Activated CD4-positive, alpha-beta T cell treated with anti-CD3 and anti-CD28 coated beads for 36 hours (primary cell): ENCODE measurements at regions not wholly inside any gene's neighbourhood (a gene's known extent, or its start where the extent isn't known, plus 50 kb on each side); places are given as distances from the start of the nearest gene placed in this dataset.

ENCODE experiments used
- ATAC-seq: fragments of 200-7000 bp; cut with Tn5 transposase; one replicate; pipeline ENCODE4 v1.10.0; 2021; ENCODE audit warnings: mild to moderate bottlenecking, moderate library complexity
- CTCF ChIA-PET: fragments of 350-600 bp; sonication (Branson Sonifier 250); formaldehyde crosslinking; loops from one replicate; lab custom pipeline; 2021; ENCODE audit warnings: antibody characterized with exemption; lab: Charles Lee
- POLR2A ChIA-PET: fragments of 350-600 bp; sonication (Branson Sonifier 250); formaldehyde crosslinking; loops from one replicate; lab custom pipeline; 2021; ENCODE audit warnings: antibody characterized with exemption, inconsistent platforms; lab: Charles Lee
- DNase-seq: peaks from one replicate; pipeline ENCODE4 v3.0.0-alpha.2; 2020
- H3K27ac Mint-ChIP-seq: one replicate; pipeline ENCODE4 v1.8.0; 2021; ENCODE audit warnings: mixed read lengths
- H3K27me3 Mint-ChIP-seq: one replicate; pipeline ENCODE4 v1.8.0; 2021; ENCODE audit warnings: mixed read lengths
- H3K36me3 Mint-ChIP-seq: one replicate; pipeline ENCODE4 v1.8.0; 2021; ENCODE audit warnings: low read depth, mixed read lengths
- H3K4me1 Mint-ChIP-seq: one replicate; pipeline ENCODE4 v1.8.0; 2021; ENCODE audit warnings: mixed read lengths
- H3K4me3 Mint-ChIP-seq: one replicate; pipeline ENCODE4 v1.8.0; 2021; ENCODE audit warnings: mild to moderate bottlenecking, moderate library complexity, mixed read lengths
- H3K9me3 Mint-ChIP-seq: one replicate; pipeline ENCODE4 v1.8.0; 2021; ENCODE audit warnings: low read depth, mixed read lengths
- intact Hi-C, 2 experiments: fragments of 100-400 bp; cut with DNase I in 1 of 2; cut with micrococcal nuclease in 1 of 2; formaldehyde crosslinking; loops; one replicate each; pipeline versions ENCODE4 v1.14.2 to v1.15.1; 2022 to 2024; cut with DNase I, micrococcal nuclease

- intact Hi-C loops = no loop called here
- H3K27me3 Mint-ChIP-seq = peaks cover 15% of the 10 kb centered on the region
- DNase-seq (no peak), ATAC-seq (no peak)
- H3K36me3 Mint-ChIP-seq = no peaks in the 10 kb centered on the region
- H3K9me3 Mint-ChIP-seq = no peaks in the 10 kb centered on the region
- POLR2A ChIA-PET = no interaction called here
- H3K27ac Mint-ChIP-seq = no peak overlapping the region
- H3K4me3 Mint-ChIP-seq = no peak overlapping the region
- CTCF ChIA-PET = no interaction called here
- no peaks in the 10 kb centered on the region for H3K4me1 Mint-ChIP-seq
These were observed 558.2 kb downstream of the CDH26 start for GRCh38 chr20:60516442-60516841.

DNA sequence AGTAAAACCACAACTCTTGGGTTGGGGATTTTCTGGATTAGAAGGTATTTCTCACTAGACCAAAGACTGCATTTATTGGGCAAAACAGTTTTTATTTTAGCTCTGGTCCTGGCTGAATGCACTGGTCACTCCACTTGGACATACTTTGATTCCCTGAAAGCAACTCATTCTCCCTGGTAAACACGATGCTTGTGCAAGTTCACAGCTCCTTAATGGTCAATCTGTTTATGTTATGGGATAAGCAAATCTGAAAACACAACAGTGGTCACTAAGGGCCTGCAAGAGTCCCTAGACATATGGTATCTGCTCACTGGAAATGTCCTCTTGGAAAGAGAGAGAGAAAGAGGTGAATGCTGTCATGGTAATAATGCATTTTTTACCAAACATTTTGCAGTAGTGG, 559.8 kb downstream of the CDH26 start:
- intact Hi-C loops = no loop called here
- H3K27ac Mint-ChIP-seq = no peak overlapping the region
- ChIA-PET POLR2A (no interaction called here), CTCF (no interaction called here)
- H3K27me3 Mint-ChIP-seq = peaks cover 14% of the 10 kb centered on the region
- H3K4me3 Mint-ChIP-seq = no peak overlapping the region
- DNase-seq = no peak
- ATAC-seq = no peak
- no peaks in the 10 kb centered on the region for H3K4me1 Mint-ChIP-seq
- H3K9me3 Mint-ChIP-seq = no peaks in the 10 kb centered on the region
- no peaks in the 10 kb centered on the region for H3K36me3 Mint-ChIP-seq

DNA sequence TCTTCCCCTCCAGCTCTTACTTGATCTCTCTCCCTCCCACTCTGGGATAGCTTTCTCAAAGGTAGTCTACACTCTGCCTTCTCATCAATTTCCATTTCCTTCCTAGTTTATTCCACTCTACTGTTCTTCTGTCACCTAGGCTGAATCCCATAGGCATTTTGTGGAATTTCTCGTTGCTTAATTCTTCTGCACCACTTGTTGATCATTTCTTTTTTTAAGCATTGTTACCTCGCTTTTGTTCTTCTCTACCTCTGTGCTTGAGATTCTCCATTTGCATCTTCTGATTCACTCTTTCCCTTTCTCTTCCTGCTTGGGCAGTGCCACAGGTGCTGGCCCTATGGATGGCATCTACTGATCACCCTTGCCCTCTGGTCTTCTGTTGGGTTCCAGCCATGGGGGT, 567.2 kb downstream of the CDH26 start:
- no peak overlapping the region for H3K27ac Mint-ChIP-seq
- POLR2A ChIA-PET = no interaction called here
- DNase-seq (no peak), ATAC-seq (no peak)
- H3K4me3 Mint-ChIP-seq = no peak overlapping the region
- H3K4me1 Mint-ChIP-seq = no peaks in the 10 kb centered on the region
- peaks cover 5% of the 10 kb centered on the region for H3K27me3 Mint-ChIP-seq
- intact Hi-C loops = no loop called here
- H3K9me3 Mint-ChIP-seq = peaks cover 4% of the 10 kb centered on the region
- CTCF ChIA-PET = no interaction called here
- no peaks in the 10 kb centered on the region for H3K36me3 Mint-ChIP-seq

- intact Hi-C loops = no loop called here
- POLR2A ChIA-PET = no interaction called here
- no peak overlapping the region for H3K4me3 Mint-ChIP-seq
- no peak overlapping the region for H3K27ac Mint-ChIP-seq
- H3K27me3 Mint-ChIP-seq = peaks cover 7% of the 10 kb centered on the region
- ATAC-seq (no peak), DNase-seq (no peak)
- CTCF ChIA-PET = no interaction called here
- no peaks in the 10 kb centered on the region for H3K36me3 Mint-ChIP-seq
- no peaks in the 10 kb centered on the region for H3K4me1 Mint-ChIP-seq
- peaks cover 6% of the 10 kb centered on the region for H3K9me3 Mint-ChIP-seq
These were observed 569.4 kb downstream of the CDH26 start for GRCh38 chr20:60527656-60528055.

DNA sequence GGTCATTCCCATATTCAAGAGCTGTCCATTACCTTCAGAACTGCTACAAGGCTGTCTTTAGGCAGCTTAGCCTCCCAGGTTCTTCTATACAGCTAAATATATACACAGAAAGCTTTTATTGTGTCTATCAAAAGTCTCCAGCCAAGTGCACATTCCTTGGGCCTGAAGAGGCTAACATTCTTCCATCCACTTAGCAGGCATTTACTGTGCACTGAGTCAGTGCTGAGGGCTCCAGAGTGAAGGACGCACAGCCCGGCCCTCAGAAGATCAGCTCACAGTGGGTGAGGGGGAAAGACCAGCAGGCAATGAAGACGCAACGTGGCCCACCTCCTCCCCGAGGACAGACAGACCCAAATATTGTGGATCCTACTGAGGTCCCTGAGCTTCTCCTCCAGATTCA, 569.9 kb downstream of the CDH26 start:
- Mint-ChIP-seq H3K27ac (no peak overlapping the region), H3K4me1 (no peaks in the 10 kb centered on the region), H3K4me3 (no peak overlapping the region), H3K9me3 (peaks cover 6% of the 10 kb centered on the region), H3K27me3 (peaks cover 7% of the 10 kb centered on the region), H3K36me3 (no peaks in the 10 kb centered on the region)
- DNase-seq = no peak
- ATAC-seq = no peak
- ChIA-PET CTCF (interaction anchor here (0.6 kb wide), 1 partner anchor 42 kb away, joined by 3 read pairs; no protein-coding TSS in a partner anchor), POLR2A (no interaction called here)
- intact Hi-C loops = no loop called here

DNA sequence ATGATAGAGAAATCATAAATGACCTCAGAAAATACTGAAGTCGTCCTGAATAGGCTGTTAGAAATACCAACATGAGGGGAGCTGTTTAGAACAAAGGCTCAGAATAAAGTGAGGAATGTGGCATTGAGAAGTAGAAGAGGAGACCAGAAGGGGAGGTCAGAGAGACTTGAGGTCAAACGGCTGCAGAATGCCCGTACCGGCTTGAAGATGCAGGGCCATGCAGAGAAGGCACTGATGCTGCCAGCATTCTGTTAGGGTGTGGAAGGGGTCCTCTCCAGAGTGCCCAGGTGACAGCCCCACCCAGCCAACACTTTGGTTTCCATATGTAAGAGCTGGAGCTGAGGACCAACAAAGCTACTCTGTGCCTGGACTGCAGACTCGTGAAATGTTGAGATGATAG, 570.9 kb downstream of the CDH26 start:
- no peak for ATAC-seq
- POLR2A ChIA-PET = no interaction called here
- Mint-ChIP-seq H3K4me3 (no peak overlapping the region), H3K27me3 (peaks cover 7% of the 10 kb centered on the region), H3K36me3 (no peaks in the 10 kb centered on the region), H3K27ac (no peak overlapping the region), H3K4me1 (no peaks in the 10 kb centered on the region), H3K9me3 (peaks cover 6% of the 10 kb centered on the region)
- DNase-seq = no peak
- CTCF ChIA-PET = no interaction called here
- intact Hi-C loops = no loop called here

DNA sequence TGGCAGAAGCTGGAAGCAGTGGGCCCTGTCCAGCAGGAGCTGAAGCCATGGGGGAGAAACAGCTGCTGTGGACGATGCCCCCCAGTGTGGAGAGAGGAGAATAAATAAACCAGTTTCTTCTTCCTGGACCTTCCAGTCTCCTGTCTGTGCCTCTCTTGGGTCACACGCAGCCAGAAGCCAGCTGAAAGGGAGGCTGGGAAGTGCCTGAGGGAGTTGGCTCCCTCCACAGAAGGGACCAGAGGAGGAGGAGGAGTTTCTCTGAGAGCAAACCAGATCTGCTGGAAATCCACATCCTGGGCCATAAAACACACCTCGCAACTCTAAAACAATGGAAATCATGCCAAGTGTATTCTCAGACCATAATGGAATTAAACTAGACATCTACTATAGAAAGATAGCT, 577.0 kb downstream of the CDH26 start:
- Mint-ChIP-seq H3K27ac (no peak overlapping the region), H3K27me3 (peaks cover 7% of the 10 kb centered on the region), H3K4me1 (no peaks in the 10 kb centered on the region), H3K4me3 (no peak overlapping the region), H3K9me3 (peaks cover 2% of the 10 kb centered on the region), H3K36me3 (no peaks in the 10 kb centered on the region)
- ATAC-seq (no peak), DNase-seq (no peak)
- CTCF ChIA-PET = no interaction called here
- intact Hi-C loops = no loop called here
- POLR2A ChIA-PET = no interaction called here

DNA sequence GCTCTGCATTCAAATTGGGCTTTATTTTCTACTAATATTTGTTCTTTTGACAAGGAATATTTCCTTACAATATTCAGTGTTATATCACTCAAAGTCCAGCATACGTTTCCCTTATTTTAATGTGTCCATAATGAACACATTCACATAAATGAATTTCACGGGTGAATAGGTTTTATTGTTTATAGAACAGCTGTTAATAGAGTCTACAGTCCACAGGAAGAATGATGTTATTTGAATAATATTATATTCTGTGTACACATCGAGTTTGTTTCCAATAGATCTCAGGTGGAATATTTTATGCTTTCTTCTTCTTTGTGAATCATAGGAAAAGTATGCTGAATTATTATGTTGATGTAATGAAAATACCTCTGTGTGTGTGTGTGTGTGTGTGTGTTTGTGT, 582.4 kb downstream of the CDH26 start:
- no peak for DNase-seq
- Mint-ChIP-seq H3K9me3 (no peaks in the 10 kb centered on the region), H3K36me3 (no peaks in the 10 kb centered on the region), H3K27ac (no peak overlapping the region), H3K27me3 (peaks cover 2% of the 10 kb centered on the region), H3K4me1 (no peaks in the 10 kb centered on the region), H3K4me3 (no peak overlapping the region)
- intact Hi-C loops = no loop called here
- POLR2A ChIA-PET = no interaction called here
- ATAC-seq = no peak
- CTCF ChIA-PET = no interaction called here

DNA sequence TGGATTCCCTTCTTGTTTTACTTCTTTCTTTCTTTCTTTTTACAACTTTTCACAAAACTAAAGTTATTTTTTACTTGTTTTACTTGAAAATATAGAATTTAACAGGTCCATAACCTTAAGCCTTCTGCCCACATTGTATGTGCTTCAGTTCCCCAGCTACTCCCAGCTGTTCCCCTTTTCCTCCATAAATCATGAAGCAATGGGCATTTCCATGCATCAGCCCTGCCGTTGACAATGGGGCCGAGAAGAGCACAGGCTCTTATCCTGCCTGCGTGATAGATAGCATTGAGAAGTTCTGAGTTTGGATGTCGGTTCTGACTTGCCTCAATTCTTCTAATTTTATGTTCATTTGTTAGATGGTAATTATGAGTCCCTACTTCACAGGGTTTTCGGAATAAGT, 583.8 kb downstream of the CDH26 start:
- H3K4me1 Mint-ChIP-seq = no peaks in the 10 kb centered on the region

GRCh38 chr20:60543598-60543997, 585.4 kb downstream of the CDH26 start:
- intact Hi-C loops = no loop called here
- POLR2A ChIA-PET = no interaction called here
- H3K36me3 Mint-ChIP-seq = no peaks in the 10 kb centered on the region
- H3K4me1 Mint-ChIP-seq = no peaks in the 10 kb centered on the region
- peaks cover 5% of the 10 kb centered on the region for H3K9me3 Mint-ChIP-seq
- H3K4me3 Mint-ChIP-seq = no peak overlapping the region
- DNase-seq = no peak
- CTCF ChIA-PET = no interaction called here
- ATAC-seq = no peak
- peaks cover 8% of the 10 kb centered on the region for H3K27me3 Mint-ChIP-seq
- H3K27ac Mint-ChIP-seq = no peak overlapping the region

More for the DNA sequence above, 583.8 kb downstream of the CDH26 start:
- ATAC-seq (no peak), DNase-seq (no peak)
- Mint-ChIP-seq H3K9me3 (peaks cover 3% of the 10 kb centered on the region), H3K36me3 (no peaks in the 10 kb centered on the region), H3K27me3 (peaks cover 2% of the 10 kb centered on the region), H3K4me3 (no peak overlapping the region), H3K27ac (no peak overlapping the region)
- ChIA-PET CTCF (no interaction called here), POLR2A (no interaction called here)
- intact Hi-C loops = no loop called here

DNA sequence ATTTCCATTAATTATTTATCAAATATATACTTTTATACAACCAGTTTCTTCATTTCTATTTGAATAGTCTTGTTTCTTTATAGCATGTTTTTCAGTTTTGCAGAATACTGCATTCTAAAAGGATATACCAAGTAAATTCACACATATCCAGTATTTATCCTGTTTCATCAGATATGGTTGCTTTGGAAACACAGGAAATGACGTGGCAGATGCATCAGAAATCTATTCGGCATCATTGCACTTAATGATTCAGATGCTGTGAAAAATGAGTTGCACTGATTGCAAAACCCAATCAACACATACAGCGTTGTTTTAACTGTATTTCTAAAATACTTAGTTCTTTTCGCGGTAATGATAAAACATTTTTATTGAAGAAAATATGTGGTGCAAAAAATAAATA, 594.9 kb downstream of the CDH26 start:
- DNase-seq (no peak), ATAC-seq (no peak)
- Mint-ChIP-seq H3K27me3 (peaks cover 8% of the 10 kb centered on the region), H3K27ac (no peak overlapping the region), H3K9me3 (peaks cover 2% of the 10 kb centered on the region), H3K36me3 (no peaks in the 10 kb centered on the region), H3K4me1 (no peaks in the 10 kb centered on the region), H3K4me3 (no peak overlapping the region)
- CTCF ChIA-PET = no interaction called here
- POLR2A ChIA-PET = no interaction called here
- intact Hi-C loops = no loop called here

DNA sequence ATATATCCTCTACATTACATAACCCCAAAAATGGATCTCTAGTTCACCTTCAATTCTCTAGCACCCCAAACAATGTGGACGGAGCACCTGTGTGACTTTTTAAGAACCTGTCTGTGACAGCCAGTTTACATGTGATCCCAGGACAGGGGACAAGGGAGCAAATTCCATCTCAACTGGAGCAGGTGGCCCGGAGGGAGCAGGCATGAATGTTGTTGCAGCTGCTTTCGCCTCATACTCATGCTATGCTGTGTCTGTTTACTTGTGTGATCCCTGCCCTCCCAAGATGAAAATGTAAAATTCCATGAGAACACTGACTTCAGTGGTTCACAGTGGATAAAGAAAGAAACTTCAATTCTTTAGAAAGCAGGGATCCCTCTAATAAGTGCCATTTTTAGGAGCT, 600.3 kb downstream of the CDH26 start:
- intact Hi-C loops = no loop called here
- H3K9me3 Mint-ChIP-seq = no peaks in the 10 kb centered on the region
- ATAC-seq (no peak), DNase-seq (no peak)
- no peaks in the 10 kb centered on the region for H3K4me1 Mint-ChIP-seq
- H3K4me3 Mint-ChIP-seq = no peak overlapping the region
- no peaks in the 10 kb centered on the region for H3K36me3 Mint-ChIP-seq
- H3K27me3 Mint-ChIP-seq = peaks cover 14% of the 10 kb centered on the region
- CTCF ChIA-PET = no interaction called here
- POLR2A ChIA-PET = no interaction called here
- no peak overlapping the region for H3K27ac Mint-ChIP-seq

DNA sequence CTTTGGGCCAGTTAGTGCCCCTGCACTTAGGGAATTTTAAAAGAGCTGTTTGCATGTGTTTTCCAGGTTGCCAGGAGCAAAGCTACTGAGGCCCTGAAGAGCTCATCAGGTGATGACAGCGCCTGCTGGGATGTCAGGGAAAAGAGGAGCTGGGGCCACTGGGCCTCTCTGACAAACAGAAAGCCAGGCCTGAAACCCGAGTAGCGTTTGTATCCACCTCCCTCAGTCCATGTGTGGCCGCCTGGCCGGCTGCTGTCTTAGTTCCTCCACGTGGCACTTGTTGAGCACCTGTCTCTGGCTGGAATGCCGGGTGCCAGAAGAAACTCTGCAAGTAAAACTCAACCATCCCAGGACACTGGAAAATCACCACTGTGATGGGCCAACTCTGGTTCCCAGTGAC, 601.2 kb downstream of the CDH26 start:
- intact Hi-C loops = no loop called here
- ChIA-PET CTCF (no interaction called here), POLR2A (no interaction called here)
- Mint-ChIP-seq H3K4me3 (no peak overlapping the region), H3K9me3 (no peaks in the 10 kb centered on the region), H3K36me3 (no peaks in the 10 kb centered on the region), H3K27ac (no peak overlapping the region), H3K27me3 (peaks cover 14% of the 10 kb centered on the region), H3K4me1 (no peaks in the 10 kb centered on the region)
- ATAC-seq (no peak), DNase-seq (no peak)
